ENCODE measurements at regions not wholly inside any gene's neighbourhood (a gene's known extent, or its start where the extent isn't known, plus 50 kb on each side); places are given as distances from the start of the nearest gene placed in this dataset.

- no peaks in the 10 kb centered on the region for H3K4me1 ChIP-seq (ENCODE audit: control insufficient read depth in 3 of 3, insufficient read depth in 3 of 3, low read length in 3 of 3)
- H3K27me3 ChIP-seq (ENCODE audit: control insufficient read depth in 3 of 3, insufficient read depth in 3 of 3, low read length in 3 of 3), result no peaks in the 10 kb centered on the region
- H3K36me3 ChIP-seq (ENCODE audit: control insufficient read depth in 3 of 3, insufficient read depth in 3 of 3, low read length in 3 of 3), result no peaks in the 10 kb centered on the region
- no peak overlapping the region for H3K27ac ChIP-seq (ENCODE audit: low read depth, low read length)
- no peak overlapping the region for H3K4me3 ChIP-seq (ENCODE audit: low read length in 3 of 3)
- peaks cover 0 to 7% (median 0%) of the 10 kb centered on the region in 3 donors for H3K9me3 ChIP-seq (ENCODE audit: control insufficient read depth in 3 of 3, low read length in 3 of 3)
- H3K9ac ChIP-seq (ENCODE audit: low read depth in 1 of 3, low read length in 3 of 3), result no peak overlapping the region
Observed at GRCh38 chr3:104677932-104678331, 688.8 kb upstream of the ALCAM start.

- Histone ChIP-seq H3K4me1 (ENCODE audit: control insufficient read depth in 3 of 3, insufficient read depth in 3 of 3, low read length in 3 of 3) (no peaks in the 10 kb centered on the region), H3K27me3 (ENCODE audit: control insufficient read depth in 3 of 3, insufficient read depth in 3 of 3, low read length in 3 of 3) (no peaks in the 10 kb centered on the region), H3K9ac (ENCODE audit: low read depth in 1 of 3, low read length in 3 of 3) (no peak overlapping the region), H3K36me3 (ENCODE audit: control insufficient read depth in 3 of 3, insufficient read depth in 3 of 3, low read length in 3 of 3) (no peaks in the 10 kb centered on the region), H3K27ac (ENCODE audit: low read depth, low read length) (no peak overlapping the region), H3K4me3 (ENCODE audit: low read length in 3 of 3) (no peak overlapping the region), H3K9me3 (ENCODE audit: control insufficient read depth in 3 of 3, low read length in 3 of 3) (no peaks in the 10 kb centered on the region)
Observed at GRCh38 chr3:104685492-104685891, 681.2 kb upstream of the ALCAM start.

- no peaks in the 10 kb centered on the region for H3K36me3 ChIP-seq (ENCODE audit: control insufficient read depth in 3 of 3, insufficient read depth in 3 of 3, low read length in 3 of 3)
- H3K27me3 ChIP-seq (ENCODE audit: control insufficient read depth in 3 of 3, insufficient read depth in 3 of 3, low read length in 3 of 3), result no peaks in the 10 kb centered on the region
- no peaks in the 10 kb centered on the region for H3K9me3 ChIP-seq (ENCODE audit: control insufficient read depth in 3 of 3, low read length in 3 of 3)
- no peaks in the 10 kb centered on the region for H3K4me1 ChIP-seq (ENCODE audit: control insufficient read depth in 3 of 3, insufficient read depth in 3 of 3, low read length in 3 of 3)
- H3K9ac ChIP-seq (ENCODE audit: low read depth in 1 of 3, low read length in 3 of 3), result no peak overlapping the region
- no peak overlapping the region for H3K27ac ChIP-seq (ENCODE audit: low read depth, low read length)
- H3K4me3 ChIP-seq (ENCODE audit: low read length in 3 of 3), result no peak overlapping the region
Observed at GRCh38 chr3:104687362-104687761, 679.3 kb upstream of the ALCAM start.

DNA sequence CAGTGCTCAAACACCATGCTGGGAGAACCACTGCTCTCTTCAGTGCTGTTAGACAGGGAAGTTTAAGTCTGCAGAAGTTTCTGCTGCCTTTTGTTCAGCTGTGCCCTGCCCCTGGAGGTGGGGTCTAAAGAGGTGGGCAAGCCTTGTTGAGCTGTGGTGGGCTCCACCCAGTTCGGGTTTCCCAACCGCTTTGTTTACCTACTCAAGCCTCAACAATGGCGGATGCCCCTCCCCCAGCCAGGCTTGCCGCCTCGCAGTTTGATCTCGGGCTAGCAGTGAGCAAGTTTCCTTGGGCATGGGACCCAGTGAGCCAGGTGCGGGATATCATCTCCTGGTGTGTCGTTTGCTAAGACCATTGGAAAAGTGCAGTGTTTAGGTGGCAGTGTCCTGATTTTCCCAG lies 670.2 kb upstream of the ALCAM start:
- Histone ChIP-seq H3K36me3 (ENCODE audit: control insufficient read depth in 3 of 3, insufficient read depth in 3 of 3, low read length in 3 of 3) (no peaks in the 10 kb centered on the region), H3K9ac (ENCODE audit: low read depth in 1 of 3, low read length in 3 of 3) (no peak overlapping the region), H3K27me3 (ENCODE audit: control insufficient read depth in 3 of 3, insufficient read depth in 3 of 3, low read length in 3 of 3) (no peaks in the 10 kb centered on the region), H3K9me3 (ENCODE audit: control insufficient read depth in 3 of 3, low read length in 3 of 3) (no peaks in the 10 kb centered on the region), H3K4me3 (ENCODE audit: low read length in 3 of 3) (no peak overlapping the region), H3K27ac (ENCODE audit: low read depth, low read length) (no peak overlapping the region), H3K4me1 (ENCODE audit: control insufficient read depth in 3 of 3, insufficient read depth in 3 of 3, low read length in 3 of 3) (no peaks in the 10 kb centered on the region)

DNA sequence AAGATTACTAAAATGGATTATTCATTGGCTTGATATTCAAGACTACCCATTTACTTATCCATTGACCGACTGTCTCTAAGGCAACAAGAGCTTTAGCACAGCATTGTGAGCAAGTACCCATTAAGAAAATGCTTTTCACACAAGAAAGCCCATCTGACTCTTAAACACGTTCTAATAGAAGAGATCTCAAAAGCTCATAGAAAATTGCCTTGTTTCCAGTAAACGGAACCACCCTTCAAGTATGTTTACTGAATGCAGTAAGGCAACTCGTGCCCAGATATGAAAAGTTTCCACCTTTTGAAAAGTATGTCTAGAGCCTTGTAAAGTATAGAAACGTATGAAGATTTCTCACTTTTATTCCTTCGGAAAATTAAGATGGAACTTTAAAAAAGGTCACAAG lies 655.3 kb upstream of the ALCAM start:
- Histone ChIP-seq H3K27ac (ENCODE audit: low read depth, low read length) (no peak overlapping the region), H3K4me3 (ENCODE audit: low read length in 3 of 3) (no peak overlapping the region), H3K27me3 (ENCODE audit: control insufficient read depth in 3 of 3, insufficient read depth in 3 of 3, low read length in 3 of 3) (no peaks in the 10 kb centered on the region), H3K9me3 (ENCODE audit: control insufficient read depth in 3 of 3, low read length in 3 of 3) (no peaks in the 10 kb centered on the region), H3K36me3 (ENCODE audit: control insufficient read depth in 3 of 3, insufficient read depth in 3 of 3, low read length in 3 of 3) (no peaks in the 10 kb centered on the region), H3K4me1 (ENCODE audit: control insufficient read depth in 3 of 3, insufficient read depth in 3 of 3, low read length in 3 of 3) (no peaks in the 10 kb centered on the region), H3K9ac (ENCODE audit: low read depth in 1 of 3, low read length in 3 of 3) (no peak overlapping the region)

GRCh38 chr3:104715972-104716371 lies 650.7 kb upstream of the ALCAM start:
- Histone ChIP-seq H3K9me3 (ENCODE audit: control insufficient read depth in 3 of 3, low read length in 3 of 3) (no peaks in the 10 kb centered on the region), H3K4me3 (ENCODE audit: low read length in 3 of 3) (no peak overlapping the region), H3K27me3 (ENCODE audit: control insufficient read depth in 3 of 3, insufficient read depth in 3 of 3, low read length in 3 of 3) (no peaks in the 10 kb centered on the region), H3K4me1 (ENCODE audit: control insufficient read depth in 3 of 3, insufficient read depth in 3 of 3, low read length in 3 of 3) (no peaks in the 10 kb centered on the region), H3K36me3 (ENCODE audit: control insufficient read depth in 3 of 3, insufficient read depth in 3 of 3, low read length in 3 of 3) (no peaks in the 10 kb centered on the region), H3K9ac (ENCODE audit: low read depth in 1 of 3, low read length in 3 of 3) (no peak overlapping the region), H3K27ac (ENCODE audit: low read depth, low read length) (no peak overlapping the region)

- Histone ChIP-seq H3K4me3 (ENCODE audit: low read length in 3 of 3) (no peak overlapping the region), H3K27me3 (ENCODE audit: control insufficient read depth in 3 of 3, insufficient read depth in 3 of 3, low read length in 3 of 3) (no peaks in the 10 kb centered on the region), H3K4me1 (ENCODE audit: control insufficient read depth in 3 of 3, insufficient read depth in 3 of 3, low read length in 3 of 3) (no peaks in the 10 kb centered on the region), H3K9ac (ENCODE audit: low read depth in 1 of 3, low read length in 3 of 3) (no peak overlapping the region), H3K27ac (ENCODE audit: low read depth, low read length) (no peak overlapping the region), H3K9me3 (ENCODE audit: control insufficient read depth in 3 of 3, low read length in 3 of 3) (no peaks in the 10 kb centered on the region), H3K36me3 (ENCODE audit: control insufficient read depth in 3 of 3, insufficient read depth in 3 of 3, low read length in 3 of 3) (no peaks in the 10 kb centered on the region)
Observed at GRCh38 chr3:104717828-104718196, 648.9 kb upstream of the ALCAM start.

GRCh38 chr3:104723000-104723399 lies 643.7 kb upstream of the ALCAM start:
- H3K4me1 ChIP-seq (ENCODE audit: control insufficient read depth in 3 of 3, insufficient read depth in 3 of 3, low read length in 3 of 3), result no peaks in the 10 kb centered on the region
- no peak overlapping the region for H3K27ac ChIP-seq (ENCODE audit: low read depth, low read length)
- no peaks in the 10 kb centered on the region for H3K36me3 ChIP-seq (ENCODE audit: control insufficient read depth in 3 of 3, insufficient read depth in 3 of 3, low read length in 3 of 3)
- H3K27me3 ChIP-seq (ENCODE audit: control insufficient read depth in 3 of 3, insufficient read depth in 3 of 3, low read length in 3 of 3), result no peaks in the 10 kb centered on the region
- peaks cover 0 to 6% (median 0%) of the 10 kb centered on the region in 3 donors for H3K9me3 ChIP-seq (ENCODE audit: control insufficient read depth in 3 of 3, low read length in 3 of 3)
- H3K9ac ChIP-seq (ENCODE audit: low read depth in 1 of 3, low read length in 3 of 3), result no peak overlapping the region
- no peak overlapping the region for H3K4me3 ChIP-seq (ENCODE audit: low read length in 3 of 3)

DNA sequence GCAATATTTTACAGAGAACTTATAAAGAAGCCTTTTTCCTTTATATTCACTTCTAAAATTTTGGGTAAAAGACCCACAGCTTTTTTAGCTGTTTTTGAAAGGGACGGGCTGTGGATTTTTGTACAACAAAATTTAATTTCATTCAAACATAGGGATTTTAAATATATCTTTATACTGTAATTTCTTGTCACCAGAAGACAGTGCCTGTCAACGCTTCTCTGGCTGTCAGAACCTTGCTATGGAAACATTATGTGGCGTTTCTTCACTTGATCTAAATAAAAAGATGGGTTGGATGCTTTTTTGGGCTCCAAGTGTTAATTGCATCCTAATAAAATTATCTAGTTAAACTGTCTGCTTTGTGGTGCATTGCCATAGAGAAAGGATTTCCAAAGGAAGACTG lies 635.6 kb upstream of the ALCAM start:
- peaks cover 0 to 6% (median 0%) of the 10 kb centered on the region in 3 donors for H3K9me3 ChIP-seq (ENCODE audit: control insufficient read depth in 3 of 3, low read length in 3 of 3)
- no peak overlapping the region for H3K9ac ChIP-seq (ENCODE audit: low read depth in 1 of 3, low read length in 3 of 3)
- no peaks in the 10 kb centered on the region for H3K27me3 ChIP-seq (ENCODE audit: control insufficient read depth in 3 of 3, insufficient read depth in 3 of 3, low read length in 3 of 3)
- no peak overlapping the region for H3K27ac ChIP-seq (ENCODE audit: low read depth, low read length)
- no peaks in the 10 kb centered on the region for H3K4me1 ChIP-seq (ENCODE audit: control insufficient read depth in 3 of 3, insufficient read depth in 3 of 3, low read length in 3 of 3)
- H3K36me3 ChIP-seq (ENCODE audit: control insufficient read depth in 3 of 3, insufficient read depth in 3 of 3, low read length in 3 of 3), result no peaks in the 10 kb centered on the region
- no peak overlapping the region for H3K4me3 ChIP-seq (ENCODE audit: low read length in 3 of 3)

GRCh38 chr3:104734627-104735026 lies 632.1 kb upstream of the ALCAM start:
- Histone ChIP-seq H3K4me3 (ENCODE audit: low read length in 3 of 3) (no peak overlapping the region), H3K36me3 (ENCODE audit: control insufficient read depth in 3 of 3, insufficient read depth in 3 of 3, low read length in 3 of 3) (no peaks in the 10 kb centered on the region), H3K27me3 (ENCODE audit: control insufficient read depth in 3 of 3, insufficient read depth in 3 of 3, low read length in 3 of 3) (no peaks in the 10 kb centered on the region), H3K9me3 (ENCODE audit: control insufficient read depth in 3 of 3, low read length in 3 of 3) (no peaks in the 10 kb centered on the region), H3K4me1 (ENCODE audit: control insufficient read depth in 3 of 3, insufficient read depth in 3 of 3, low read length in 3 of 3) (no peaks in the 10 kb centered on the region), H3K27ac (ENCODE audit: low read depth, low read length) (no peak overlapping the region), H3K9ac (ENCODE audit: low read depth in 1 of 3, low read length in 3 of 3) (no peak overlapping the region)

GRCh38 chr3:104735691-104736090 lies 631.0 kb upstream of the ALCAM start:
- no peak overlapping the region for H3K4me3 ChIP-seq (ENCODE audit: low read length in 3 of 3)
- no peaks in the 10 kb centered on the region for H3K27me3 ChIP-seq (ENCODE audit: control insufficient read depth in 3 of 3, insufficient read depth in 3 of 3, low read length in 3 of 3)
- H3K4me1 ChIP-seq (ENCODE audit: control insufficient read depth in 3 of 3, insufficient read depth in 3 of 3, low read length in 3 of 3), result no peaks in the 10 kb centered on the region
- no peaks in the 10 kb centered on the region for H3K36me3 ChIP-seq (ENCODE audit: control insufficient read depth in 3 of 3, insufficient read depth in 3 of 3, low read length in 3 of 3)
- H3K9me3 ChIP-seq (ENCODE audit: control insufficient read depth in 3 of 3, low read length in 3 of 3), result no peaks in the 10 kb centered on the region
- no peak overlapping the region for H3K27ac ChIP-seq (ENCODE audit: low read depth, low read length)
- H3K9ac ChIP-seq (ENCODE audit: low read depth in 1 of 3, low read length in 3 of 3), result no peak overlapping the region

Data from skeletal muscle tissue (tissue), 3 donors.